ENCODE measurements at regions not wholly inside any gene's neighbourhood (a gene's known extent, or its start where the extent isn't known, plus 50 kb on each side); places are given as distances from the start of the nearest gene placed in this dataset.

- TF ChIP-seq CTCF (IDR thresholded peaks at IDR 0.05; ENCODE audit: insufficient read depth, low read depth, low read length, missing control alignments), result no peak
- DNase-seq (ENCODE audit: low read depth), result no peak
- H3K4me3 ChIP-seq (ENCODE audit: low read length), result no peak overlapping the region
Observed at GRCh38 chr10:60439641-60440040, 50.0 kb upstream of the ANK3 start.

All from epithelial cell of esophagus (primary cell).